H4 (cell line): ENCODE measurements at regions not wholly inside any gene's neighbourhood (a gene's known extent, or its start where the extent isn't known, plus 50 kb on each side); places are given as distances from the start of the nearest gene placed in this dataset.
"Not testable (repeated sequence)": the region's sequence is repeated elsewhere in the genome, so short reads cannot be mapped to it uniquely, and the experiment has no call there.

Experiments used
- DNase-seq: peaks from one replicate; pipeline ENCODE4 v3.0.0-alpha.2; 2015; ENCODE audit warnings: low spot score

- no peak for DNase-seq
Measured at GRCh38 chr4:159736411-159736810, 633.5 kb downstream of the RAPGEF2 start.

GRCh38 chr4:159743971-159744370, 641.1 kb downstream of the RAPGEF2 start:
- no peak for DNase-seq

GRCh38 chr4:159747983-159748382, 645.1 kb downstream of the RAPGEF2 start:
- DNase-seq: no peak

- DNase-seq: no peak
Measured at GRCh38 chr4:159748834-159749444, 646.1 kb downstream of the RAPGEF2 start.

GRCh38 chr4:159757499-159757898, 654.6 kb downstream of the RAPGEF2 start:
- no peak for DNase-seq

- no peak for DNase-seq
Measured at GRCh38 chr4:159758061-159758460, 655.2 kb downstream of the RAPGEF2 start.

- no peak for DNase-seq
Measured at GRCh38 chr4:159762672-159763071, 659.8 kb downstream of the RAPGEF2 start.

GRCh38 chr4:159764343-159764952, 661.6 kb downstream of the RAPGEF2 start:
- peak; percentile 67 for DNase-seq

GRCh38 chr4:159765382-159765781, 662.5 kb downstream of the RAPGEF2 start:
- no peak for DNase-seq

GRCh38 chr4:159766241-159766640, 663.4 kb downstream of the RAPGEF2 start:
- DNase-seq: peak; percentile 95

GRCh38 chr4:159767406-159767805, 664.5 kb downstream of the RAPGEF2 start:
- no peak for DNase-seq

- no peak for DNase-seq
Measured at GRCh38 chr4:159768016-159768415, 665.1 kb downstream of the RAPGEF2 start.

GRCh38 chr4:159770401-159770800, 667.5 kb downstream of the RAPGEF2 start:
- DNase-seq: no peak

- no peak for DNase-seq
Measured at GRCh38 chr4:159770969-159771368, 668.1 kb downstream of the RAPGEF2 start.

- no peak for DNase-seq
Measured at GRCh38 chr4:159776961-159777360, 674.1 kb downstream of the RAPGEF2 start.

GRCh38 chr4:159777689-159778088, 674.8 kb downstream of the RAPGEF2 start:
- no peak for DNase-seq

- DNase-seq: no peak
Measured at GRCh38 chr4:159778298-159778697, 675.4 kb downstream of the RAPGEF2 start.

GRCh38 chr4:159779716-159780115, 676.8 kb downstream of the RAPGEF2 start:
- no peak for DNase-seq

GRCh38 chr4:159780196-159780922, 677.5 kb downstream of the RAPGEF2 start:
- no peak for DNase-seq

- peak; percentile 80 for DNase-seq
Measured at GRCh38 chr4:159787901-159788300, 685.0 kb downstream of the RAPGEF2 start.

- no peak for DNase-seq
Measured at GRCh38 chr4:159791334-159791733, 688.5 kb downstream of the RAPGEF2 start.

- not testable (repeated sequence) for DNase-seq
Measured at GRCh38 chr4:159804592-159804991, 701.7 kb downstream of the RAPGEF2 start.

GRCh38 chr4:159823743-159824142, 720.9 kb downstream of the RAPGEF2 start:
- DNase-seq: peak; percentile 31
